K562 (cell line): ENCODE measurements at regions not wholly inside any gene's neighbourhood (a gene's known extent, or its start where the extent isn't known, plus 50 kb on each side); places are given as distances from the start of the nearest gene placed in this dataset.

Experiments used
- ARID2 ChIP-seq: fragments of 450-650 bp; IDR thresholded peaks from 2 replicates; pipeline ENCODE4 v1.6.1; 2017; ENCODE audit warnings: antibody characterized with exemption, mild to moderate bottlenecking
- GTF3C2 ChIP-seq: IDR thresholded peaks from 3 replicates; pipeline ENCODE4 v1.6.1; 2011; ENCODE audit warnings: borderline replicate concordance, mild to moderate bottlenecking, moderate library complexity; ENCODE audit not compliant: insufficient read length; ENCODE audit errors: extremely low read depth
- KAT2B ChIP-seq: IDR thresholded peaks from one replicate; pipeline ENCODE4 v1.6.1; 2012; ENCODE audit warnings: low read depth, mild to moderate bottlenecking, control low read depth, inconsistent platforms, low read length, moderate library complexity
- LEF1 ChIP-seq: fragments of 450-650 bp; IDR thresholded peaks from 2 replicates; pipeline ENCODE4 v1.6.1; 2016; ENCODE audit warnings: mild to moderate bottlenecking
- NFE2 ChIP-seq: IDR thresholded peaks from 2 replicates; pipeline ENCODE4 v1.6.1; 2014; ENCODE audit warnings: antibody characterized with exemption, low read depth
- RUNX1 ChIP-seq: sonication (generic); IDR thresholded peaks from 2 replicates; pipeline ENCODE4 v1.6.1; 2016; ENCODE audit warnings: antibody characterized with exemption, low read depth
- TF ChIP-seq, protein P1 (sequence below), 2 experiments: fragments of 450-650 bp; IDR thresholded peaks; 2 replicates each; pipeline ENCODE4 v1.6.1; 2016; ENCODE audit warnings: mild to moderate bottlenecking in 2 of 2, borderline replicate concordance in 1 of 2, low read depth in 1 of 2, moderate library complexity in 1 of 2
- TF ChIP-seq, protein P2 (sequence below): sonication (generic); formaldehyde crosslinking; IDR thresholded peaks from 2 replicates; pipeline ENCODE4 v1.8.0; 2022; ENCODE audit warnings: mild to moderate bottlenecking, missing genetic modification reagents
- TF ChIP-seq, protein P3 (sequence below): fragments of 250-450 bp; sonication (Bioruptor Pico); IDR thresholded peaks from 2 replicates; pipeline ENCODE4 v1.8.0; 2021; ENCODE audit warnings: borderline replicate concordance, mild to moderate bottlenecking, moderate library complexity; ENCODE audit not compliant: poor library complexity, severe bottlenecking

- TF ChIP-seq, protein P1, sequence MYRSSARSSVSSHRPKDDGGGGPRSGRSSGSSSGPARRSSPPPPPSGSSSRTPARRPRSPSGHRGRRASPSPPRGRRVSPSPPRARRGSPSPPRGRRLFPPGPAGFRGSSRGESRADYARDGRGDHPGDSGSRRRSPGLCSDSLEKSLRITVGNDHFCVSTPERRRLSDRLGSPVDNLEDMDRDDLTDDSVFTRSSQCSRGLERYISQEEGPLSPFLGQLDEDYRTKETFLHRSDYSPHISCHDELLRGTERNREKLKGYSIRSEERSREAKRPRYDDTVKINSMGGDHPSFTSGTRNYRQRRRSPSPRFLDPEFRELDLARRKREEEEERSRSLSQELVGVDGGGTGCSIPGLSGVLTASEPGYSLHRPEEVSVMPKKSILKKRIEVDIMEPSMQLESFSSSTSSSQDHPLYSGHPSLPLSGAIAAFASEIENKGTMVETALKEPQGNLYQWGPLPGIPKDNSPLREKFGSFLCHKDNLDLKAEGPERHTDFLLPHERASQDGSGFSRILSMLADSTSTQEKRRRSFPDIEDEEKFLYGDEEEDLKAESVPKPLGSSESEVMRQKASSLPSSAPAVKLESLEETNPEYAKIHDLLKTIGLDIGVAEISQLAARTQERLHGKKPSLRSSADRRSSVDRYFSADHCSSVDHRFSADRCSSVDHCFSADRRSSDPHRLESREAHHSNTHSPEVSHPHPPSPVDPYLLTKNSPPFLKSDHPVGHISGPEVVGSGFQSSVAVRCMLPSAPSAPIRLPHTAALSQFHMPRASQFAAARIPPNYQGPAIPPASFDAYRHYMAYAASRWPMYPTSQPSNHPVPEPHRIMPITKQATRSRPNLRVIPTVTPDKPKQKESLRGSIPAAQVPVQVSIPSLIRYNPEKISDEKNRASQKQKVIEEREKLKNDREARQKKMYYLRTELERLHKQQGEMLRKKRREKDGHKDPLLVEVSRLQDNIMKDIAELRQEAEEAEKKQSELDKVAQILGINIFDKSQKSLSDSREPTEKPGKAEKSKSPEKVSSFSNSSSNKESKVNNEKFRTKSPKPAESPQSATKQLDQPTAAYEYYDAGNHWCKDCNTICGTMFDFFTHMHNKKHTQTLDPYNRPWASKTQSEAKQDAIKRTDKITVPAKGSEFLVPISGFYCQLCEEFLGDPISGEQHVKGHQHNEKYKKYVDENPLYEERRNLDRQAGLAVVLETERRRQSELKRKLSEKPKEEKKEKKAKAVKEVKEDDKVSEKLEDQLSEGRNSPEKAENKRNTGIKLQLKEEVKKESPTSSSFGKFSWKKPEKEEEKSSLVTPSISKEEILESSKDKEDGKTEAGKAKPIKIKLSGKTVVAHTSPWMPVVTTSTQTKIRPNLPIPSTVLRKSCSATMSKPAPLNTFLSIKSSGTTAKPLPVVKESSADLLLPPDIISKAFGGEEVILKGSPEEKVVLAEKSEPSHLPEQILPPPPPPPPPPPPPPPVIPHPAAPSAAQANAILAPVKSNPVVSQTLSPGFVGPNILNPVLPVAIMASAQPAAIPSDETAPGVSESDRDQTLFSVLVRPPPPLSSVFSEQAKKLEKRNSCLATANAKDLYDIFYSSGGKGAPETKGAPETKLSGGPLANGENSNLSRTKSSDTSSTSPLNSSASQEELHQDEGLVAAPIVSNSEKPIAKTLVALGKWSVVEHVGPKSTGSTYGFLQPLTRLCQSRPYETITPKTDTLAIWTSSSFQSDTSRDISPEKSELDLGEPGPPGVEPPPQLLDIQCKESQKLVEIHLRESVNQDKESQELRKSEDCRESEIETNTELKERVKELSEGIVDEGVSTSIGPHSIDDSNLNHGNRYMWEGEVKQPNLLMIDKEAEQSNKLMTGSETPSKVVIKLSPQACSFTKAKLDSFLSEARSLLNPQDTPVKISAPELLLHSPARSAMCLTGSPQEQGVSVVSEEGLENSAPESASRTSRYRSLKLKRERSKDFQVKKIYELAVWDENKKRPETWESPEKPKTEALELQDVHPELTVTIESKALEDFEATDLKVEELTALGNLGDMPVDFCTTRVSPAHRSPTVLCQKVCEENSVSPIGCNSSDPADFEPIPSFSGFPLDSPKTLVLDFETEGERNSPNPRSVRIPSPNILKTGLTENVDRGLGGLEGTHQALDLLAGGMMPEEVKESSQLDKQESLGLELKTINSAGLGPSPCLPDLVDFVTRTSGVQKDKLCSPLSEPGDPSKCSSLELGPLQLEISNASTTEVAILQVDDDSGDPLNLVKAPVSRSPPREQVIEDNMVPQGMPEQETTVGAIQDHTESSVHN (IDR thresholded peaks at IDR 0.05; ENCODE audit: borderline replicate concordance in 1 of 2, low read depth in 1 of 2) = no peak
- TF ChIP-seq GTF3C2 (no peak), NFE2 (no peak), KAT2B (no peak), ARID2 (no peak), RUNX1 (no peak), LEF1 (no peak)
- TF ChIP-seq, protein P2, sequence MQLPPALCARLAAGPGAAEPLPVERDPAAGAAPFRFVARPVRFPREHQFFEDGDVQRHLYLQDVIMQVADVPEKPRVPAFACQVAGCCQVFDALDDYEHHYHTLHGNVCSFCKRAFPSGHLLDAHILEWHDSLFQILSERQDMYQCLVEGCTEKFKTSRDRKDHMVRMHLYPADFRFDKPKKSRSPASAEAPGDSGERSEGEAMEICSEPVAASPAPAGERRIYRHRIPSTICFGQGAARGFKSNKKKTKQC (CRISPR knock-in tag) = no peak
- TF ChIP-seq, protein P3, sequence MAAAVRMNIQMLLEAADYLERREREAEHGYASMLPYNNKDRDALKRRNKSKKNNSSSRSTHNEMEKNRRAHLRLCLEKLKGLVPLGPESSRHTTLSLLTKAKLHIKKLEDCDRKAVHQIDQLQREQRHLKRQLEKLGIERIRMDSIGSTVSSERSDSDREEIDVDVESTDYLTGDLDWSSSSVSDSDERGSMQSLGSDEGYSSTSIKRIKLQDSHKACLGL = no peak
Measured at GRCh38 chr2:144849612-144850011, 329.7 kb upstream of the ZEB2 start (continued).
